ENCODE measurements at regions not wholly inside any gene's neighbourhood (a gene's known extent, or its start where the extent isn't known, plus 50 kb on each side); places are given as distances from the start of the nearest gene placed in this dataset.
"Not testable (repeated sequence)": the region's sequence is repeated elsewhere in the genome, so short reads cannot be mapped to it uniquely, and the experiment has no call there.

DNA sequence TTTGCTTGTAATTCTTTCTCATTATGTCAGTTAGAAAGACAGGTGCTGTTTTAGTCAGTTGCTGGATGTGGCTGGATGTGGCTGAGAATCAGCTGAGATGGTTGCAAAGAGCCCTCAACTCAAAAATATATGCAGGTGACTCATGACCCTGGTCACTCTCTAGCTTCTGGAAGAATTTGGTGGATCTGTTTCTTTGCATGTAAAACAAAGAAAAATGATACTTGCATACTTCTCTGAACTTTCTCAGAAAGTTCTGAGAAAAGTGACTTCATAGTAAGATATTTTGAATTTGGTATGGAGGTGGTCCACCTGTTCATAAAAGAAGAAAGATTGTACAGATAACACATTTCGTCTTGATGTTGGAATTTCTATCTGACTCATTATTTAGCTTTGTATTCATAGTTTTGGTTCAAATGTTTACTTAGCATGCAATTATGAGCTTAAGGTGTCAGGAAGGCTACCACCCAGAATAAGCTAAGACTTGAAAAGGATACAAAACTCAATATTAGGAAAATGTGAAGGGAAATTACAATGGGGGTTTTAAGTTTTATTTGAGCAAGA lies 163.2 kb upstream of the OLIG3 start:
- no peak for DNase-seq

DNA sequence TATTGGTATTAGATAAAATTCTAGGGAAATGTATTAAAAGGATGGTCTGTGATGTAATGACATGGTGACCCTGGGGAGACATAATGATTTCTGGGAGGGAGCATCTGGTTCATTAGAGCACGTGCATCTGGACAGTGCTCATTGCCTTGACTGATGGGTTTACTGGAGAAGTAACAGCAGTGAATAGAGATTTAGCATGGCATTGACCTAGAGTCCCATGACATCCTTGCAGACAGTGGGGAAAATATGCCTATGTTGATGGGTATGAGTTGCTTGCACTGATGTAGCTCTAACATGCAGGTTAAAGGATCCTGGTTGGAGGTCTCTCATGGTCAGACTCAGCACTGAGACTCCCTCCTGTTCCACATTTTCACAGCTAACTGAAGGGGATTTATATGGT lies 164.1 kb upstream of the OLIG3 start:
- DNase-seq = no peak

- DNase-seq = no peak
Observed at GRCh38 chr6:137659871-137660270, 165.7 kb upstream of the OLIG3 start.

- DNase-seq = no peak
Observed at GRCh38 chr6:137660296-137660731, 166.1 kb upstream of the OLIG3 start.

GRCh38 chr6:137661601-137662000 lies 167.4 kb upstream of the OLIG3 start:
- DNase-seq = peak in 1 of 2 donors; percentile 42

- DNase-seq = no peak
Observed at GRCh38 chr6:137664183-137664582, 170.0 kb upstream of the OLIG3 start.

- DNase-seq = no peak
Observed at GRCh38 chr6:137665342-137665934, 171.2 kb upstream of the OLIG3 start.

GRCh38 chr6:137666202-137666774 lies 172.1 kb upstream of the OLIG3 start:
- no peak for DNase-seq

- DNase-seq = no peak
Observed at GRCh38 chr6:137673603-137674002, 179.4 kb upstream of the OLIG3 start.

DNA sequence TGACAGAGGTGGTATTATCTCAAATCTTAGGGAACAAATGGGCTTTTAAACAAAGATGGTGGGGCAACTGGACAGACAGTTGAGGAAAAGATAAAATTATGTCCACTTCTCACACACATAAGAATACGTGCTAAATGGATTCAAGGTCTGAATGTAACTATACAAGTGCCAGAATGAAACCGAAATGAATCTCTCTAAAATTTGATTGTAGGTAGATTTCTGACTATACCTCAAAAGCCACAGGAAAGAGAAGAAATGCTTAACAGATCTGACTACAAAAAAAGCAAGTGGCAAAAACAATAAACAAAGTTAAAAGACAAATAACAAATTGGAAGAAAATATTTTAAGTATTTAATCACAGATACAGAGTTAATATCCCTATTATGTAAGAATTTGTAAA lies 182.7 kb upstream of the OLIG3 start:
- DNase-seq = no peak

- no peak for DNase-seq
Observed at GRCh38 chr6:137677709-137678108, 183.5 kb upstream of the OLIG3 start.

DNA sequence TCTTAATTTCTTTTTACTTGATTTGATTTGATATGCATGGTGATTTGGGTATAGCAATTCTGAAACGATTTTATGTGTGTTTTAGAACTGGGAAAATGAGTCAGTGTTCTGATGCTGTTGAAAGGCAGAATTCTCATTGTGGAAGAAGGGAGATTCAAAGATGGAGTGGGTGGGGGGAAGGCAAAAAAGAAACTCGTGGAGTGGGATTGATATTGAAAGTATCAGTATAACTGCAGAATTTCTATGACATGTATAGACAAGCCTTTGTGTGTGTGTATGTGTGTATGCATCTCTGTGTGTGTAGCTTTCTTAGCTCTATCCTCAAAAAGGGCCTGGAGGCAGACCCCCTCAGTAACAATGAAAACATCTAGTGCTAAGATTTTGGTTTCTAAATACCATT lies 184.3 kb upstream of the OLIG3 start:
- DNase-seq = no peak

GRCh38 chr6:137680705-137681346 lies 186.2 kb upstream of the TNFAIP3 start:
- no peak for DNase-seq

DNA sequence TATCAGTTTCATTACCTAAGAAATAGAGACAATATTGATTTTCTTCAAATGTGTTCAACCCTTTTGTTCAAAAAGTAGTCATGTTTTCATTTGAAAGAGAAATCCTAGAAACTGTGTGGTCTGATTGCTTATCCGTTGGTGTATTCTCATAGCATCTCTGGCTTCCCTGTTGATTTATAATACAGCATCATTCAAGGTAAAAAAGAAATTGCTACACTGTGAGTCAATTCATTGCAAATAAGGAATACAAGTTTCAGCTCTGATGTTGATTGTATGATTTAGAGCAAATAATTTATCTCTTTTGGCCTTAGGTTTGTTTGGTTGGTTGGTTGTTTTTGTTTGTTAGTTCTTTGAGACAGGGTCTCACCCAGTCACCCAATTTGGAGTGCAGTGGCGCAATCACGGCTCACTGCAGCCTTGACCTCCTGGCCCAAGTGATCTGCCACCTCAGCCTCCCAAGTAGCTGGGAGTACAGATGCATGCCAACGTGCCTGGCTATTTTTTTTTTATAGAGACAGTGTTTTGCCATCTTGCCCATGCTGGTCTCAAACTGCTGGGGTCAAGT lies 185.5 kb upstream of the TNFAIP3 start:
- DNase-seq = no peak

GRCh38 chr6:137682658-137683057 lies 184.4 kb upstream of the TNFAIP3 start:
- not testable (repeated sequence) for DNase-seq

DNA sequence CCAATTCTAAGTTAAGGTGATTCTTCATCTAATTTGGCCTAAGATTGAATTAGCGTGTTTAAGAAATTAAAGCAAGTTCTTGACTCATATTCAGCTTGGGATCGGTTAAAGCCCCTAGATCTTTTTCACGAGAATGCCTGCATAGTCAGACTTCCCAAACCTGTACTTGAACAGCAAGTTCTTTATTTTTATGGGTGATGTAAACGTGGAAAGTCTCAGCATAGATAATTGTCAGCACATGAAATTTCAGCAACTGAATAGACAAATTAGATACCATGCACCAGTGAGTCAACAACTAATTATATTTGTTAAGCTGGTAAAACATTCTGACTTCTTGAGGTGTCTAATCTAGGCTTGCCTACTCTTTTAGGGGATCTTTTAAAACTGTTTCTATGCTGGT lies 183.1 kb upstream of the TNFAIP3 start:
- no peak for DNase-seq

GRCh38 chr6:137685798-137686375 lies 181.2 kb upstream of the TNFAIP3 start:
- DNase-seq = no peak

- DNase-seq = no peak
Observed at GRCh38 chr6:137687818-137688217, 179.2 kb upstream of the TNFAIP3 start.

DNA sequence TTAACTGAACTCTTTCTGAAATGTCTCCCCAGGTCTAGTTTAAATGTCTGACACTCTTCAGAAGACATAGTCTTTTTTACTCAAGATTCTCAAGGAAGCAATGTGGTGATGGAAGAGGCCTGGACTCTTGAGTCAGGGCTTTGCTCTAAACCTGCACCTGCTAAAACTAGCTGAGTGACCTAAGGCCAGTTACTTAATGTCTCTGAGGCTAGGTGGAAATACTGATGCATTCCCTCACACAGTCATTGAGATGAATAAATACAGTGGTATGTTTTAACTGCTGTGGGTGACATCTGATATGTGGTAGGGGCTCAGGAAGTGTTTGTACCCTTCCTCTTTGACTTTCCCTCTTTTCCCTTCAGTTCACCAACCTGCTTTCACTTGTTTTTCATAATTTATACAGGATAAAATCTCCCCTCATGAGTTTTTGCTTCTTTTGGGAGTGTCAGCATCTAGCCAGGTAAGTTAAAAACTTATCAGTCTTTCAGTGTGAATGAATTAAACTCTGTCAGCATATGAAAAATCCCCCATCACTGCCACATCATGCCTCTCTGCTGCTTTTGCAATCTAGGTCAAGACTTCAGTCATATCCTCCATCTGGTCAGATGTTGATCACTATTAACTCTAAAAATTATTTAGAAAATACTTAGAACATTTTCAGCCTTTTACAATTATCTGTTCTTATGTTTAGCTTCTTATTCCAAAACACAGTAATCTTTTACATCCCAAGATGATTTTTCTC lies 178.7 kb upstream of the TNFAIP3 start:
- DNase-seq = no peak

DNA sequence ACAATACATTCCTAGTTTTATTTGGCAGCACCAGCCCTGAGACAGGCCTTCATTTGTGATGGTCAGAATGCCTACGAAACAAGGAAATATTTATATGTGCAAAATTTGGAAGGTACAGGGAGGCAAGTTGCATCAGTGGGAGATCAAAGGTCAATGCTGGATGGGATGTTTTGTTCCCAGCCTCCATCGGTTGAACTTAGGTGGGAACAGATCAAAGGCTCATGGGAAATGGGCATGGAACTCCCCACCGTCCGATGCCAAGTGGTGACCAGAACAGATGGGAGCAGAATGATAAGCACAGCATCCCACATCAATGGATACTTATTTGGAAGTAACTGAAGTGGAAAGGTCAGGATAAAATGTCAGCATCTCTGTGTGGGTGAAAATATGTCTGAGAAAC lies 177.7 kb upstream of the TNFAIP3 start:
- no peak for DNase-seq

- no peak for DNase-seq
Observed at GRCh38 chr6:137690034-137690433, 177.0 kb upstream of the TNFAIP3 start.

DNA sequence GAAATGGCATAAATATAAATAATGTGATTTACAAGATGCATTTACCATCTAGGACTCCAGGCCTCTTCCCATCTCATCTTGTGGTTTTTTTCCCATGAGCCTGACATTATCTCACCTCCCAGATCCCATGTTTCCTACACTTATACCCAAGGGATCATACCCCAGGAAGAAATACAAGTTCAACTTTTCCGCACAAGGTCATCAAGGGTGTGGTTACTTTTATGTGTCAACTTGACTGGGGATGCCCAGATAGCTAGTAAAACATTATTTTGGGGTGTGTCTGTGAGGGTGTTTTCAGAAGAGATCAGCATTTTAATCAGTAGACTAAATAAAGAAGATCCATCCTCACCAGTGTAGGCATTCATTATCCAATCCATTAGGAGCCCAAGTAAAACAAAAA lies 176.3 kb upstream of the TNFAIP3 start:
- no peak for DNase-seq

DNA sequence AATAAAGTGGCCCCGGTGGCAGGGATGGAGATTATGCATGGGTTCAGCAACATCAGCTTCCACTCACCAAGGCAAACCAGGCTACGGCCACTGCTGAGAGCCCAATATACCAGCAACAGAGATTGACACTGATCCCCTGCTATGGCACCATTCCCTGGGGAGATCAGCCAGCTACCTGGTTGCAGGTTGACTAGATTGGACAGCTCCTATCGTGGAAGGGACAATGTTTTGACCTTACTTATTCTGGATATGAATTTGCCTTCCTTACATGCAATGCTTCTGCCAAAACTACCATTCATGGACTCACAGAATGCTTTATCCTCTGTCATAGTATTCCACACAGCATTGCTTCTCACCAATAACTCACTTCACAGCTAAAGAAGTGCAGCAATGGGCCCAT lies 174.8 kb upstream of the TNFAIP3 start:
- DNase-seq = no peak
